ENCODE measurements at regions not wholly inside any gene's neighbourhood (a gene's known extent, or its start where the extent isn't known, plus 50 kb on each side); places are given as distances from the start of the nearest gene placed in this dataset.

- no peak for TF ChIP-seq EZH2 (IDR thresholded peaks at IDR 0.05; ENCODE audit: insufficient read depth, poor library complexity, severe bottlenecking)
- no peak for TF ChIP-seq EZH2phosphoT487 (IDR thresholded peaks at IDR 0.05; ENCODE audit: insufficient read depth, low read depth)
Measured at GRCh38 chr14:97156705-97157104, 359.5 kb downstream of the VRK1 start.

All from GM23248 (cell line).